ENCODE measurements at regions not wholly inside any gene's neighbourhood (a gene's known extent, or its start where the extent isn't known, plus 50 kb on each side); places are given as distances from the start of the nearest gene placed in this dataset.
"Not testable (repeated sequence)": the region's sequence is repeated elsewhere in the genome, so short reads cannot be mapped to it uniquely, and the experiment has no call there.

GRCh38 chr5:142259758-142260157 lies 65.1 kb downstream of the SPRY4 start:
- no peak for DNase-seq (ENCODE audit: low read depth)

- no peak for DNase-seq (ENCODE audit: low read depth)
Observed at GRCh38 chr5:142255831-142256230, 69.0 kb downstream of the SPRY4 start.

GRCh38 chr5:142254431-142254830 lies 70.4 kb downstream of the SPRY4 start:
- DNase-seq (ENCODE audit: low read depth) = no peak

- no peak for DNase-seq (ENCODE audit: low read depth)
Observed at GRCh38 chr5:142253938-142254337, 70.9 kb downstream of the SPRY4 start.

GRCh38 chr5:142250119-142250518 lies 74.7 kb downstream of the SPRY4 start:
- DNase-seq (ENCODE audit: low read depth) = no peak

GRCh38 chr5:142248853-142249462 lies 75.9 kb downstream of the SPRY4 start:
- DNase-seq (ENCODE audit: low read depth) = no peak

GRCh38 chr5:142246258-142246657 lies 78.6 kb downstream of the SPRY4 start:
- DNase-seq (ENCODE audit: low read depth) = peak; percentile 12

- DNase-seq (ENCODE audit: low read depth) = no peak
Observed at GRCh38 chr5:142245786-142246185, 79.0 kb downstream of the SPRY4 start.

- DNase-seq (ENCODE audit: low read depth) = no peak
Observed at GRCh38 chr5:142244440-142244839, 80.4 kb downstream of the SPRY4 start.

GRCh38 chr5:142242272-142242671 lies 82.5 kb downstream of the SPRY4 start:
- DNase-seq (ENCODE audit: low read depth) = no peak

GRCh38 chr5:142239394-142240159 lies 85.2 kb downstream of the SPRY4 start:
- no peak for DNase-seq (ENCODE audit: low read depth)

- DNase-seq (ENCODE audit: low read depth) = no peak
Observed at GRCh38 chr5:142237707-142238106, 87.1 kb downstream of the SPRY4 start.

GRCh38 chr5:142236673-142237290 lies 88.0 kb downstream of the SPRY4 start:
- DNase-seq (ENCODE audit: low read depth) = not testable (repeated sequence)

GRCh38 chr5:142235870-142236672 lies 88.8 kb downstream of the SPRY4 start:
- no peak for DNase-seq (ENCODE audit: low read depth)

- DNase-seq (ENCODE audit: low read depth) = no peak
Observed at GRCh38 chr5:142235050-142235797, 89.6 kb downstream of the SPRY4 start.

GRCh38 chr5:142233083-142234032 lies 91.5 kb downstream of the SPRY4 start:
- no peak for DNase-seq (ENCODE audit: low read depth)

- not testable (repeated sequence) for DNase-seq (ENCODE audit: low read depth)
Observed at GRCh38 chr5:142230949-142231348, 93.9 kb downstream of the SPRY4 start.

- no peak for DNase-seq (ENCODE audit: low read depth)
Observed at GRCh38 chr5:142225141-142225540, 99.7 kb downstream of the SPRY4 start.

- DNase-seq (ENCODE audit: low read depth) = no peak
Observed at GRCh38 chr5:142222866-142223558, 101.8 kb downstream of the SPRY4 start.

Measured in HS-27A (cell line).